ENCODE measurements at regions not wholly inside any gene's neighbourhood (a gene's known extent, or its start where the extent isn't known, plus 50 kb on each side); places are given as distances from the start of the nearest gene placed in this dataset.

GRCh38 chr10:44786286-44786850 is 124.8 kb upstream of the TMEM72 start:
- DNase-seq (ENCODE audit: low read depth, low spot score) (no peak), ATAC-seq (no peak)
- ChIA-PET POLR2A (no interaction called here), RAD21 (ENCODE audit: low non-redundant PET in 1 of 2, low total read pairs in 2 of 2, uncharacterized antibody in 2 of 2, unreplicated experiment in 2 of 2) (no interaction called here), CTCF (no interaction called here)
- Histone ChIP-seq H3K9ac (ENCODE audit: low read length) (no peak overlapping the region), H3K79me2 (ENCODE audit: insufficient read depth, low read length) (no peaks in the 10 kb centered on the region), H3K9me2 (ENCODE audit: insufficient read depth) (no peaks in the 10 kb centered on the region), H2AFZ (ENCODE audit: low read depth, low read length, poor library complexity, severe bottlenecking) (no peak overlapping the region), H3K4me3 (replicated peaks in 1 of 2; ENCODE audit: low read depth in 1 of 2, low read length in 2 of 2) (no peak overlapping the region), H3K36me3 (ENCODE audit: control insufficient read depth in 1 of 2, insufficient read depth in 2 of 2, low read length in 2 of 2) (no peaks in the 10 kb centered on the region), H3K4me2 (ENCODE audit: low read length) (no peak overlapping the region), H3K27ac (ENCODE audit: low read depth, low read length) (no peak overlapping the region), H3K9me3 (ENCODE audit: control insufficient read depth in 1 of 2, insufficient read depth in 1 of 2, low read depth in 1 of 2, low read length in 2 of 2) (no peaks in the 10 kb centered on the region), H3K27me3 (ENCODE audit: insufficient read depth, low read length) (peaks cover 14% of the 10 kb centered on the region; the same call in 1 of the 2 replicates), H4K20me1 (ENCODE audit: insufficient read depth) (no peaks in the 10 kb centered on the region), H3K4me1 (ENCODE audit: control insufficient read depth in 1 of 2, insufficient read depth in 2 of 2, low read length in 2 of 2) (no peaks in the 10 kb centered on the region)
- intact Hi-C loops (cut with micrococcal nuclease): no loop called here
- BruUV-seq (replicated peaks): no TSS peak
- TF ChIP-seq RAD21 (IDR thresholded peaks at IDR 0.05; ENCODE audit: low read depth): no peak
- no peak for TF ChIP-seq JUND (IDR thresholded peaks at IDR 0.05)
- TF ChIP-seq POLR2A (IDR thresholded peaks at IDR 0.05; ENCODE audit: borderline replicate concordance, extremely low read depth, insufficient read depth, insufficient read length): no peak
- TF ChIP-seq MAX (IDR thresholded peaks at IDR 0.05): no peak
- TF ChIP-seq, protein P1, sequence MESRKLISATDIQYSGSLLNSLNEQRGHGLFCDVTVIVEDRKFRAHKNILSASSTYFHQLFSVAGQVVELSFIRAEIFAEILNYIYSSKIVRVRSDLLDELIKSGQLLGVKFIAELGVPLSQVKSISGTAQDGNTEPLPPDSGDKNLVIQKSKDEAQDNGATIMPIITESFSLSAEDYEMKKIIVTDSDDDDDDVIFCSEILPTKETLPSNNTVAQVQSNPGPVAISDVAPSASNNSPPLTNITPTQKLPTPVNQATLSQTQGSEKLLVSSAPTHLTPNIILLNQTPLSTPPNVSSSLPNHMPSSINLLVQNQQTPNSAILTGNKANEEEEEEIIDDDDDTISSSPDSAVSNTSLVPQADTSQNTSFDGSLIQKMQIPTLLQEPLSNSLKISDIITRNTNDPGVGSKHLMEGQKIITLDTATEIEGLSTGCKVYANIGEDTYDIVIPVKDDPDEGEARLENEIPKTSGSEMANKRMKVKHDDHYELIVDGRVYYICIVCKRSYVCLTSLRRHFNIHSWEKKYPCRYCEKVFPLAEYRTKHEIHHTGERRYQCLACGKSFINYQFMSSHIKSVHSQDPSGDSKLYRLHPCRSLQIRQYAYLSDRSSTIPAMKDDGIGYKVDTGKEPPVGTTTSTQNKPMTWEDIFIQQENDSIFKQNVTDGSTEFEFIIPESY (IDR thresholded peaks at IDR 0.05; ENCODE audit: extremely low read depth, insufficient replicate concordance, low read length): no peak
- TF ChIP-seq SP1 (IDR thresholded peaks at IDR 0.05; ENCODE audit: low read depth): no peak
- TF ChIP-seq YY1 (IDR thresholded peaks at IDR 0.05; ENCODE audit: extremely low read depth, insufficient replicate concordance, low read depth, low read length): no peak
- TF ChIP-seq, protein P2, sequence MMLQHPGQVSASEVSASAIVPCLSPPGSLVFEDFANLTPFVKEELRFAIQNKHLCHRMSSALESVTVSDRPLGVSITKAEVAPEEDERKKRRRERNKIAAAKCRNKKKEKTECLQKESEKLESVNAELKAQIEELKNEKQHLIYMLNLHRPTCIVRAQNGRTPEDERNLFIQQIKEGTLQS (IDR thresholded peaks at IDR 0.05): no peak

All from HCT116 (cell line).